PC-3 (cell line): ENCODE measurements at regions not wholly inside any gene's neighbourhood (a gene's known extent, or its start where the extent isn't known, plus 50 kb on each side); places are given as distances from the start of the nearest gene placed in this dataset.
"Not testable (repeated sequence)": the region's sequence is repeated elsewhere in the genome, so short reads cannot be mapped to it uniquely, and the experiment has no call there.

ENCODE experiments used
- CTCF ChIP-seq: fragments of 300-600 bp; sonication (generic); conservative IDR thresholded peaks from 2 replicates; pipeline ENCODE4 v1.5.1; 2017; ENCODE audit warnings: antibody characterized with exemption, low read depth, mild to moderate bottlenecking, low read length
- EZH2 ChIP-seq: fragments of 300-600 bp; sonication (generic); IDR thresholded peaks from one replicate; pipeline ENCODE4 v1.6.1; 2017; ENCODE audit warnings: antibody characterized with exemption, mild to moderate bottlenecking, low read length; ENCODE audit not compliant: unreplicated experiment
- EZH2phosphoT487 ChIP-seq: fragments of 300-600 bp; sonication (generic); IDR thresholded peaks from 2 replicates; pipeline ENCODE4 v1.6.1; 2018; ENCODE audit warnings: mild to moderate bottlenecking, antibody characterized with exemption, low read length, borderline replicate concordance

- TF ChIP-seq CTCF, EZH2phosphoT487, EZH2: not testable (repeated sequence)
Observed at GRCh38 chr1:145535461-145535860, 72.3 kb upstream of the GPR89A start.
